ENCODE measurements at regions not wholly inside any gene's neighbourhood (a gene's known extent, or its start where the extent isn't known, plus 50 kb on each side); places are given as distances from the start of the nearest gene placed in this dataset.

GRCh38 chr6:168195712-168196111 is 116.7 kb upstream of the FRMD1 start:
- intact Hi-C loops (cut with DNase I; ENCODE audit: low total_unique reads) = no loop called here
- no peaks in the 10 kb centered on the region for H3K9me3 ChIP-seq
- 78 to 90% (median 89%) methylated on average over 10 of the region's 10 CpGs for WGBS, 5 donors
- DNase-seq = peak in 1 of 2 donors; percentile 5
- TF ChIP-seq CTCF (IDR thresholded peaks at IDR 0.05) = no peak
- no peak for TF ChIP-seq POLR2AphosphoS5 (IDR thresholded peaks at IDR 0.05)
- no peak for TF ChIP-seq EP300 (IDR thresholded peaks at IDR 0.05)
- no peak for TF ChIP-seq POLR2A (IDR thresholded peaks at IDR 0.05)
- no peak overlapping the region for H3K4me3 ChIP-seq
- H3K36me3 ChIP-seq = no peaks in the 10 kb centered on the region
- H3K27me3 ChIP-seq = peaks cover 0 to 23% (median 0%) of the 10 kb centered on the region in 3 donors
- H3K4me1 ChIP-seq = peaks cover 0 to 15% (median 4%) of the 10 kb centered on the region in 4 donors
- H3K27ac ChIP-seq = no peak overlapping the region

GRCh38 chr6:168194732-168195567 is 115.9 kb upstream of the FRMD1 start:
- peak in 1 of 2 donors; percentile 22 for DNase-seq
- intact Hi-C loops (cut with DNase I; ENCODE audit: low total_unique reads) = no loop called here

GRCh38 chr6:168193816-168194721 is 115.1 kb upstream of the FRMD1 start:
- Histone ChIP-seq H3K4me3 (no peak overlapping the region), H3K27ac (no peak overlapping the region), H3K4me1 (peaks cover 0 to 15% (median 4%) of the 10 kb centered on the region in 4 donors), H3K36me3 (no peaks in the 10 kb centered on the region), H3K27me3 (peaks cover 0 to 32% (median 0%) of the 10 kb centered on the region in 3 donors), H3K9me3 (no peaks in the 10 kb centered on the region)
- no peak for TF ChIP-seq CTCF (IDR thresholded peaks at IDR 0.05)
- TF ChIP-seq EP300 (IDR thresholded peaks at IDR 0.05) = no peak
- no peak for TF ChIP-seq POLR2AphosphoS5 (IDR thresholded peaks at IDR 0.05)
- TF ChIP-seq POLR2A (IDR thresholded peaks at IDR 0.05) = no peak
- 78 to 89% (median 87%) methylated on average over 25 to 42 of the region's 42 CpGs for WGBS, 5 donors
- intact Hi-C loops (cut with DNase I; ENCODE audit: low total_unique reads) = no loop called here
- peak in 1 of 2 donors; percentile 24 for DNase-seq

More at GRCh38 chr6:168194732-168195567, 115.9 kb upstream of the FRMD1 start:
- TF ChIP-seq POLR2AphosphoS5 (IDR thresholded peaks at IDR 0.05) = no peak
- no peak for TF ChIP-seq CTCF (IDR thresholded peaks at IDR 0.05)
- TF ChIP-seq POLR2A (IDR thresholded peaks at IDR 0.05) = no peak
- TF ChIP-seq EP300 (IDR thresholded peaks at IDR 0.05) = no peak
- peaks cover 0 to 15% (median 4%) of the 10 kb centered on the region in 4 donors for H3K4me1 ChIP-seq
- H3K27me3 ChIP-seq = peaks cover 0 to 26% (median 0%) of the 10 kb centered on the region in 3 donors
- H3K36me3 ChIP-seq = no peaks in the 10 kb centered on the region
- H3K4me3 ChIP-seq = no peak overlapping the region
- no peak overlapping the region for H3K27ac ChIP-seq
- WGBS, 5 donors = 79 to 87% (median 83%) methylated on average over 15 to 19 of the region's 19 CpGs
- H3K9me3 ChIP-seq = no peaks in the 10 kb centered on the region

Measured in stomach (tissue), 8 donors.